Lung (tissue), 11 donors: ENCODE measurements at regions not wholly inside any gene's neighbourhood (a gene's known extent, or its start where the extent isn't known, plus 50 kb on each side); places are given as distances from the start of the nearest gene placed in this dataset.
A peak's percentile ranks its signal among the peaks of the same experiment; 100 is the strongest.

Source experiments
- ATAC-seq: fragments of 200-7000 bp; cut with Tn5 transposase; one replicate; pipeline ENCODE4 v1.9.1; 2020; ENCODE audit warnings: moderate number of reproducible peaks; ENCODE audit not compliant: insufficient read depth, low FRiP score
- DNase-seq, 3 donors: peaks; one replicate each; pipeline ENCODE4 v3.0.0-alpha.2; 2013 to 2017
- H3K27ac ChIP-seq, 2 donors: one replicate each; pipeline ENCODE4 v1.5.1; 2013; ENCODE audit warnings: mild to moderate bottlenecking in 2 of 2, moderate library complexity in 2 of 2, control low read depth in 1 of 2, inconsistent platforms in 1 of 2, low read depth in 1 of 2, low read length in 1 of 2
- H3K27me3 ChIP-seq, 3 donors: one replicate each; pipeline ENCODE4 v1.5.1; 2013; ENCODE audit warnings: low read length in 2 of 3; ENCODE audit not compliant: control insufficient read depth in 3 of 3, insufficient read depth in 3 of 3
- H3K36me3 ChIP-seq, 4 donors: one replicate each; pipeline ENCODE4 v1.5.1; 2013; ENCODE audit warnings: low read length in 4 of 4, mild to moderate bottlenecking in 1 of 4, moderate library complexity in 1 of 4; ENCODE audit not compliant: control insufficient read depth in 4 of 4, insufficient read depth in 4 of 4
- H3K4me1 ChIP-seq, 5 donors: one replicate each; pipeline ENCODE4 v1.5.1; 2013; ENCODE audit warnings: low read length in 5 of 5, mild to moderate bottlenecking in 2 of 5, moderate library complexity in 1 of 5; ENCODE audit not compliant: control insufficient read depth in 5 of 5, insufficient read depth in 5 of 5
- H3K4me3 ChIP-seq: one replicate; pipeline ENCODE4 v1.5.1; 2013; ENCODE audit warnings: mild to moderate bottlenecking, control low read depth, moderate library complexity
- H3K9ac ChIP-seq, 2 donors: one replicate each; pipeline ENCODE4 v1.5.1; 2013; ENCODE audit warnings: low read length in 2 of 2, control low read depth in 1 of 2; ENCODE audit not compliant: insufficient read depth in 1 of 2
- H3K9me3 ChIP-seq, 4 donors: one replicate each; pipeline ENCODE4 v1.5.1; 2013; ENCODE audit warnings: low read length in 3 of 4, mild to moderate bottlenecking in 1 of 4, moderate library complexity in 1 of 4; ENCODE audit not compliant: control insufficient read depth in 4 of 4, insufficient read depth in 3 of 4
- WGBS, 2 donors: extraction: QIAGEN DNeasy Blood & Tissue Kit; methylation state at CpG; one replicate each; pipeline ENCODE4 v1.1.7; 2013; 5-methylcytosine and 5-hydroxymethylcytosine counted together
- TF ChIP-seq, protein P1 (sequence below): IDR thresholded peaks from 2 replicates; pipeline ENCODE4 v1.5.1; 2012; ENCODE audit warnings: mild to moderate bottlenecking; ENCODE audit errors: control extremely low read depth, extremely low read depth
- donor health status: control.
- donor health status: control.
- donor health status: Bipolar disorder and iron deficiency.
- donor health status: healthy.
- donor health status: DM: yes; HTN: yes; CAD: no.

DNA sequence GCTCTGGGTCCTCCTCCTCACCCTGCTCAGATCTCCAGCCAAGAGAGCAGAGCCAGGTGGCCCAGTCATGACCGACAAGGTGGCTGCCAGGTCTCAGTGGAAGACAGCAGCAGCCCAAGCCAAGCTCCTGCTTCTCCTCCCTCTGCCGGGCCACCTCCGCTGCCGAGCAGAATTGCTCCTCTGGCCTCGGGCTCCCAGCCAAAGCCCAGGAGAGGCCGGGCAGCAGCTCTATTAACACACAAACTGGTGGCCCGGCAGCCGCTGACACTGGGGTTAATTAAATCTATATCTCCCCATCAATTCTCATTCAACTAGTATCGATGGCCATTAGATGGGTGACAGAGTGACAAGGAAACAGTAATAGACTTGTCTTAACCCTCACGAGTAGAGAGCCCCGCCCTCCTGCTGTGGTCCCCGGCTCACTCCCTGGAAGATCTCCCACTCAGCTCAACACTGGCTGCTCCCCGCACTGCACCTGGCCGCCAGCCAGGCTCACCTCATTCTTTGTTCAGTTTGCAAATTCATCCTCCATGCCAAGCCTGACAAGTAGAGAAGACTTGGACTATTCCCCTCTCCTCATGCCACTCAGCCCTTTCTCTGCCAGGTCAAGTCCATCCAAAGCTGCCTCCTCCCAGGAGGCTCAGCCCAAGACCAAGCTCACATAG lies 74.1 kb upstream of the UNC5B start:
- TF ChIP-seq, protein P1, sequence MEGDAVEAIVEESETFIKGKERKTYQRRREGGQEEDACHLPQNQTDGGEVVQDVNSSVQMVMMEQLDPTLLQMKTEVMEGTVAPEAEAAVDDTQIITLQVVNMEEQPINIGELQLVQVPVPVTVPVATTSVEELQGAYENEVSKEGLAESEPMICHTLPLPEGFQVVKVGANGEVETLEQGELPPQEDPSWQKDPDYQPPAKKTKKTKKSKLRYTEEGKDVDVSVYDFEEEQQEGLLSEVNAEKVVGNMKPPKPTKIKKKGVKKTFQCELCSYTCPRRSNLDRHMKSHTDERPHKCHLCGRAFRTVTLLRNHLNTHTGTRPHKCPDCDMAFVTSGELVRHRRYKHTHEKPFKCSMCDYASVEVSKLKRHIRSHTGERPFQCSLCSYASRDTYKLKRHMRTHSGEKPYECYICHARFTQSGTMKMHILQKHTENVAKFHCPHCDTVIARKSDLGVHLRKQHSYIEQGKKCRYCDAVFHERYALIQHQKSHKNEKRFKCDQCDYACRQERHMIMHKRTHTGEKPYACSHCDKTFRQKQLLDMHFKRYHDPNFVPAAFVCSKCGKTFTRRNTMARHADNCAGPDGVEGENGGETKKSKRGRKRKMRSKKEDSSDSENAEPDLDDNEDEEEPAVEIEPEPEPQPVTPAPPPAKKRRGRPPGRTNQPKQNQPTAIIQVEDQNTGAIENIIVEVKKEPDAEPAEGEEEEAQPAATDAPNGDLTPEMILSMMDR = no peak
- Histone ChIP-seq H3K9me3 (peaks cover 0 to 2% (median 0%) of the 10 kb centered on the region in 4 donors), H3K4me1 (peaks cover 0 to 7% (median 0%) of the 10 kb centered on the region in 5 donors), H3K36me3 (no peaks in the 10 kb centered on the region), H3K27me3 (peaks cover 0 to 3% (median 0%) of the 10 kb centered on the region in 3 donors), H3K4me3 (no peak overlapping the region), H3K27ac (no peak overlapping the region), H3K9ac (no peak overlapping the region)
- DNase-seq (peak in 1 of 3 donors; percentile 20), ATAC-seq (no peak)
- WGBS, 2 donors = 60 to 84% methylated on average over 14 of the region's 14 CpGs

- H3K27ac ChIP-seq = no peak overlapping the region
- no peak overlapping the region for H3K4me3 ChIP-seq
- peaks cover 0 to 3% (median 0%) of the 10 kb centered on the region in 3 donors for H3K27me3 ChIP-seq
- WGBS, 2 donors = 98 to 99% methylated on average over 4 of the region's 4 CpGs
- no peak overlapping the region for H3K9ac ChIP-seq
- H3K4me1 ChIP-seq = peaks cover 0 to 7% (median 0%) of the 10 kb centered on the region in 5 donors
- H3K9me3 ChIP-seq = peaks cover 0 to 2% (median 0%) of the 10 kb centered on the region in 4 donors
- TF ChIP-seq, protein P1 = no peak
- DNase-seq (no peak), ATAC-seq (no peak)
- no peaks in the 10 kb centered on the region for H3K36me3 ChIP-seq
Measured at GRCh38 chr10:71141528-71141927, 70.8 kb upstream of the UNC5B start.

DNA sequence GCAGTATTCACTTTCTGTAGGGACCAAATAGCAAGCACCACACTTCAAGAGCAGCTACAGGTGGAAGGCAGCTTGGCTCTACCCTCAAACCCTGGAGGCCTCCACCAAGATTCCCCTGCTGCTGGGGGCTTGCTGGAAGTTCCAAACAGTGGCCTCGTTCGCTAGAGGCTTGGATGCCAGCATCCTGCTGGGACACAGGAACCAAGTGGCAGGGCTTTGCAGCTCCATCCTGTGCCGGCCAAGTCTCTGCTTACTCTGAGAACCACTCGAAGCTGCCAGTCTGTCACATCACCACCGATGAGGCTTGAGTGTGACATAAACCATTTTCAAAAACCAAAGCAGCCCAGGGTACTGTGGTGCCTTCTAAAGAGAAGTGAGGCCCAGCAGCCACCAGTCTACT lies 69.2 kb upstream of the UNC5B start:
- Histone ChIP-seq H3K36me3 (no peaks in the 10 kb centered on the region), H3K9me3 (peaks cover 0 to 2% (median 0%) of the 10 kb centered on the region in 4 donors), H3K4me3 (no peak overlapping the region), H3K9ac (no peak overlapping the region), H3K4me1 (peaks cover 0 to 3% (median 0%) of the 10 kb centered on the region in 5 donors), H3K27me3 (peaks cover 0 to 3% (median 0%) of the 10 kb centered on the region in 3 donors), H3K27ac (no peak overlapping the region)
- no peak for ATAC-seq
- 79 to 86% methylated on average over 5 of the region's 5 CpGs for WGBS, 2 donors
- TF ChIP-seq, protein P1 = no peak
- no peak for DNase-seq
